ENCODE measurements at regions not wholly inside any gene's neighbourhood (a gene's known extent, or its start where the extent isn't known, plus 50 kb on each side); places are given as distances from the start of the nearest gene placed in this dataset.

DNA sequence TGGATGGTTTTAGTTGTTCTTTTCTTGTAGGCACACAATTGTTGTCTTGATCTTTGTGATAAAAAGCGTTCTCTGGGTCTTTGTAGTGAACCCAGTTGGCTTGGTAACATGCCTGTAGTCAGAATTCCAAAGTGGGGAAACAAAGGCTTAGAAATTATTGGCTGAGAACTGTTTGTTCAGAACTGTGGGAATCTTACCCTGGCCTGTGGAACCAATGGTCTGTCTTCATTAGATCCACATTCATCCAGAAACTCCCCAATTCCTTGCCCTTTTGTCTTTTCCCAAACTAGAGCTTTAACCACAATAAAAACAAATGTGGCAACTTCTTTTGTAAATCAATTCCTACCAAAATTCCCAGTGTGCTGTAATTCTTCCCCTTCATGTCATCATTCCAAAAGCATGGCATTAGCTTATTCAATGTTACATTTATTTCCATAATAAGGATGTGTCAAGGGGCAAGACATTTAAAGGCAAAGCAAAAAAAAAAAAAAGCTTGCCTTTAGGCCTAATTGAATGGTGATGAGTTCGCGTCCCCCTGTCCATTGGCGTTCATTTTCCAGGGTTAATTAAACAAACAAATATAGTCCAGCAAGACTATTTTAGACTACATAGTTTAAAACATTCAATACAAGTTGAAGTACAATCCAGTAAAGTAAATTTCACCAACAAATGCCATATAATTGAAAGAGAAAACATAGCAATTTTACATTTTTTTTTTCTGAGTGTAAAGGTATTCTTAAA is 249.8 kb upstream of the ZNF608 start:
- DNase-seq (ENCODE audit: insufficient read length, low spot score) = no peak
- no peak for FAIRE-seq

DNA sequence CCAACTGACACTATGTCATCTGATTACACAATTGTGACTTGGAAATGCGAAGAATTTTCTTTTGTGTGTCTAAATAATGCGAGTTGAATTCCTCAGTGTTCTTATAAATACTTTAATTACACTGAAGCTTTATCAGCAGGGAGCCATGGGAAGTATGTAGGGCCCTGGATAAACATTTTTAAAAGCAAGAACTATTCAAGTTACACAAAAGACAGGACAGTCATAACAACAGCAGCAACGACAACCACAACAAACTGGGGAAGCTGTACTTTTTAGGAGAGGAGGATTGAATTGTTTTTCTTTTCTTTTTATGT is 250.3 kb upstream of the ZNF608 start:
- FAIRE-seq = no peak
- no peak for DNase-seq (ENCODE audit: insufficient read length, low spot score)

DNA sequence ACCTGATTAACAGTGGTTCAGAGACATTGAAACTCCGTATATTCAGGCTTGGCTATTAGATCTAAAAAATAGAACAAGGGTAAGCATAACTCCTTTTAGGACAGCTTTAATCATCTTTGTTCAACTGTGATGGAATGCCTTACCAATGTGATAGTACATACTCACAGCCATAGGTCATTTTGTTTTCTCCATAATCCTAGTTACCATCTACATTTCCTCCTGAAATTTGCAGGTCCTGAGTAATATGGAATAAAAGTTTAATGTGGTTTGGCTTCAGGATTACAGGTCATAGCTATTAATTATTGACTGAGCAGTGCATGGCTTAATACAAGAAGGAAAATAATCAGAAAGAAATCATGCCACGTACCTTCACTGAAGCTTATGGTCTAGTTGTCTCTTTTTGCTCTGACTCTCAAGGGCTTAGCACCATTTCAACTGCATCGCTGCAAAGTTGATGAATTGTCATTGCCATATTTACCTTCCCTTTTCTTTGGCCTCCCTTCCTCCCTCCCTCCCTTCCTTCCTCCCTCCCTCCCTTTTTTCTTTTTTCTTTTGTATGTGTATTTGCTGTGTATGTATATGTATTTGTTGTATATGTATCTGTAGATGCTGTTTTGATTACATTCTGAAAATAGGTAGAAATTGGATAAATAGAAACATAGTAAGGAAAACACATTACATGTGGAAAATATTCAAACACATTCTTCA is 250.9 kb upstream of the ZNF608 start:
- FAIRE-seq (no peak), DNase-seq (ENCODE audit: insufficient read length, low spot score) (no peak)

DNA sequence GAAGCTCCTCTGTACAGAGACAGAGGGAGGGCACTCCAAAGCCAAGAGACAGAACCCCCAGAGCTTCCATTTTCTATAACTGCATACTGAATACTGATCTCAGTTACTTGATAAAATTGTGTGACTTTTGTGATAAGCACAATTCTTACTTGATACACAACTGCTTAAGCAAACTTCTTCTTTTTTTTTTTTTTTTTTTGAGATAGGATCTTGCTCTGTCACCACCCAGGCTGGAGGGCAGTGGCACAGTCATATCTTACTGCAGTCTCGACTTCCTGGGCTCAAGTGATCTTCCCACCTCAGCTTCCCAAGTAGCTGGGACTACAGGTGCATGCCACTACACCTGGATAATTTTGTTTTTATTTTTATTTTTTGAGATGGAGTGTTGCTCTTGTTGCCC is 252.1 kb upstream of the ZNF608 start:
- no peak for FAIRE-seq

DNA sequence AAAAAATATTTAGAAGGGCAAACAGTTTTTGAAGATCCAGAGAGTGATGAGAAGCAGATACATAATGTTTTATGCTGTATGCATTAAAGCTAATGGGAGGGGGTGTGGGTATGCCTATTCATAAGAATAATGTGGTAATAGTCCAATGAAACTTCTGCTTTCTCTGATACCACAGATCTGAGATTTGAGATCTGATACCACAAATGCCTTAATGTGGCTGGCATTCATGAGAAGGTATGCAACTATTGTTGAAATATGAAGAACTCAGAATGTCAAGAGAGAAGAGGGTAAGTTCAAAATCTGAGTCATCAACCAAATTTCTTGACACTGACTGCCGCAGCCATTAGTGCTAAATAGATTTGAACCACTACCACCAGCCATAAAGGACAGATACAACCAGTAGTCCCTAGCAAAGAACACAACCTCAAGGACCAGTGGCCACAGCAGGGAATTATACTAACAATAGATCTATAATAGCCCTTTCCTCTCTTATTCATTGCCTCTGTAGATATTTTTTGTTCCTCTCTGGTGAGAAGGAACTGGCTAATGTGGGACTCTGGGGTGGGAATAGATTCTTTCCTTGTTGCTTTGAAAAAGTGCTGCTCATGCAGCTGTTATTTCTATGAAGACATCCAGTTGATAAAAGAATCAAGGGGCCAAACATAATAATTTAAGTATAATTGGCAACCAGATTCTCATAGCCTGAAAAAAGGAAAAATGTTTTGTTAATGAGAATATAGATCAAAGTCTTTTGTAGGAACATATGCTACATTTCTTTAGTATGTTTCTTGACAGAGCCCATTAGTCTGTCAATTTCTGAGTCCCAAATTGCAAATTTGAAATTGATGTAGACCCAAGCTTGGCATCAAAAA is 256.5 kb upstream of the ZNF608 start:
- FAIRE-seq (no peak), DNase-seq (ENCODE audit: insufficient read length, low spot score) (no peak)

More for the DNA sequence above, 252.1 kb upstream of the ZNF608 start:
- no peak for DNase-seq (ENCODE audit: insufficient read length, low spot score)

DNA sequence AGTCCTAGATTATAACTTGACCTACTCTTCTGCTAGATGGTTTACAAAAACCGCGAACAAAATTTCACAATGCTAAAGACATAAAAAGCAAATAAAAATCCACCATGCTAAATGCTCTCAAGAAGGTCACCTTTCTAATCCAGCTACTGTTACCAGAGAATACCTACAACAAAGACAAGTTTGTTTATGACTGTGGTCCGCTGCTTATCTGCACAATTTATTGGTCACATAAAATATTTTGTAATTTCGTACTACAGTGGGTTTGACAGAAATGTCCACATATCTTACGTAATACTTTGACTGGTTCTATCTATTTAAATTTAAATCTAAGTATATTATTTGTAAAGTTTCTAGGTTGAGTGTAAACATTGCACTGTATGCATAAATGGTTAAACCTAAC is 257.6 kb upstream of the ZNF608 start:
- no peak for FAIRE-seq
- no peak for DNase-seq (ENCODE audit: insufficient read length, low spot score)

DNA sequence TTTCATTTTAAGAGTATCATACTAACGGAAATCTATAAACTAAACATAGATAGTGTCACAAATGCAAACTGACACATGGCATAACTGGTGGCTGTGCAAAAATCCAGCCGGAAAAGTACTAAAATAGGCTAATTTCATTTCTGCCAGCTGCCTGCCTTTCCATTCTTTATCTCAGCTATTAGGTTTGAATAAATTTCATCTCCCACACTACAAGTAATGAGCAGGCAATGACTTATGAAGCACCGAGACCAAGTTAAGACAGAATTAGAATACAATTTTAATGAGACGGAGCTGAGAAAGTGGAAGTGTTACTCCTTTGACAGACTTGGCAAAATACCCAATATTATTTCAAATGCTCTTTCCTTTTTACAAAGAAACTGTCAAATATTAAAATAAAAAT is 258.8 kb upstream of the ZNF608 start:
- FAIRE-seq = no peak
- no peak for DNase-seq (ENCODE audit: insufficient read length, low spot score)

DNA sequence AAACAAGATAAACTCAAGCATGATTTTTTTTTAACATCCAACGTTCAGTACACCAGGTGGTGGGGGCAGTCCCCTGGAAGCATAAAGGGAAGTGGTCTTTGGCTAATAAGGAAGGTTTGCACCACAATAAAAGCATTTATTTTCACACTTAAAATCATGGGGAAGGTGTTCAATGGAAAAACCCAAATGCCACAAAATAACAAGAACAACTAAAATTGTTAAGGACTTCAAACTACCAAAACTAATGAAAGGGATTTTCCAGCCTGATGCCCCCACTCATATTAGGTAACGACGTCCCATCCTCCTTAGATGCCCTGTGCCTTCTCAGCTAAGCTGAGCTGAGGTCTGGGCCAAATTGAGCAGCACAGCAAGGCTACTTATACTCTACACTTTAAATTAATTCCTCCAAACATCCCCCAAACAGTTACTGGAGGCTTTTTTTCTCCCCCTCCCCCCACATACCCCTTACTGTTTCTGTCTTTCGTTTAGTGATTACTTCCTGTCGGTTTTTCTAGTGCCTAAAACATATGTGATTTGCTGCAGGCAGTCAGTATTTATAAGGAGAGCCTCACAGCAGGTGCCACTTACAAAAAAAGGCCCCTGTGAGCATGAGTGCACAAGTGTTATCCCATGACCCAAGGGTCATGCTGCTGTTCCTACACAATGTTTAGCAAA is 259.7 kb upstream of the ZNF608 start:
- FAIRE-seq (no peak), DNase-seq (ENCODE audit: insufficient read length, low spot score) (no peak)

DNA sequence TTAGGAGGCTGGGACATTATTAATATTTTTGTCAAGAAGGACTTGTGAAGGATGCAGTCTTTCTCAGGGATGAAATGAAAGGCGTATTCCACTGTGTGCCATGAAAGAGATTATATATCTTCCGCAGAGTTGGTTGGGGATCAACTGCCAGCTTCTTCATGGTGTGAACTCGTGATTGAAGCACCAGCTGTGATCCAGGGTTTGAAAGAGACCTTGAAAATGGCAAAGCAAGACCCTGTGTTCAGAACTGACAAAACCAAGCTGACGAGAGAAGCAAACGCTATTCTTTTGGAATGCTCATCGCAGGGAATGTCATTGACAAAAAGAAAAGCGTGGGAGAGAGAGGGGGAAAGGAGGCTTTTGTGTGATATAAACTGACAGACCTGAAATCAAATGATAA is 263.9 kb upstream of the ZNF608 start:
- no peak for DNase-seq (ENCODE audit: insufficient read length, low spot score)
- no peak for FAIRE-seq

DNA sequence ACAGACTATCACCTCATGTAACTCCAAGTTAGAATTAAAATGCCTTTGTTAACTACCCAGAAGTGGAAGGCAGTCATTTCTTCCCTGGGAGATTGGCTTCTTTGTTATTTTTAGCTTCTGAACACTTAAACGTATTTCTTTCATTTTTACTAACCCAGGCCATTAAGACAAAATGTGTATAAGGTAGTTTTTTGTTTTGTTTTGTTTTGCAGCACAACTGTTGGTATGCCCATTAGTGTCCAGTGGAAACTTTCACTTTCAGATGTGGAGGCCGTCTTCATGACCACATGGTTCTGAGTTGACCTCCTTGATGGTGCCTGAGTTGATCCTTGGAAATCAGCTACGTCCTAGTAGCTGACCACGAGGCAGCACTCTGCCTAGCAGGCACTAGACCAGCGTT is 264.6 kb upstream of the ZNF608 start:
- no peak for FAIRE-seq
- no peak for DNase-seq (ENCODE audit: insufficient read length, low spot score)

DNA sequence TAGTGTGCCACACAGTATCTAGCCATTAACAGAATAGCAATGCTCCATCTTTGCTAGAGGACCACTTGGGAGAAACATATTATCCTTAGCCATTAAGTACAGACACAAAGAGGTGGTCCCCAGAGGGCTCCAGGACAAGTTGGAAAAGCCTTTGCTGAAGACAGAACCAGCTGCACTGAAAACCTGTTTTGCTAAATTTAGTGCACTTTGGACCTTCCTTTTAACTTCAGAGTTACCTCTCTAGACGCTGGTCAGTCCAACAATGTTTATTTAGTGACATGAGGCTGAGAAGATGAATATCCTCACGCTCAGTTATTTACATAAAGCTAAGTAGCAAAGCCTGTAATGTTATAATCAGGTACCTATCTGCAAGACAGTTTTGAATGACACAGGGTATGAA is 265.0 kb upstream of the ZNF608 start:
- DNase-seq (ENCODE audit: insufficient read length, low spot score) (no peak), FAIRE-seq (no peak)

DNA sequence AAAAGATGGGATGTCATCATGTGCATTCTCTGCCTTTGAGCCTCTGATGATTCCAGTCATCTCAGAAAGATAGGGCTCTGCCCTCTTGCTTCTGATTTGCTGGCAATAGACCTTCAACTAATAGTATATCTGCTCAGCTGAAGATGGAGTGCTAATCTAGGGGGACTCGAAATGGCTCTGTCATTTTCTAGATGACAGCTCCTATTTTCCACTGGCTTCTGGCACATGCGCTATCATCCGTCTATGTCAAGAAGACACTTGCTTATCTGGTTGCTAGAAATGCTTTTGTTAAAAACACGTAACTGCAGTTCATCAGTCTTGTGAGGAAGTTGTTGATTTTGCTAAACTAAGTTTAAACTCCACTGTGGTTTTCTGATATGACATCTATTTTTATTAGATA is 265.5 kb upstream of the ZNF608 start:
- FAIRE-seq (no peak), DNase-seq (ENCODE audit: insufficient read length, low spot score) (no peak)

DNA sequence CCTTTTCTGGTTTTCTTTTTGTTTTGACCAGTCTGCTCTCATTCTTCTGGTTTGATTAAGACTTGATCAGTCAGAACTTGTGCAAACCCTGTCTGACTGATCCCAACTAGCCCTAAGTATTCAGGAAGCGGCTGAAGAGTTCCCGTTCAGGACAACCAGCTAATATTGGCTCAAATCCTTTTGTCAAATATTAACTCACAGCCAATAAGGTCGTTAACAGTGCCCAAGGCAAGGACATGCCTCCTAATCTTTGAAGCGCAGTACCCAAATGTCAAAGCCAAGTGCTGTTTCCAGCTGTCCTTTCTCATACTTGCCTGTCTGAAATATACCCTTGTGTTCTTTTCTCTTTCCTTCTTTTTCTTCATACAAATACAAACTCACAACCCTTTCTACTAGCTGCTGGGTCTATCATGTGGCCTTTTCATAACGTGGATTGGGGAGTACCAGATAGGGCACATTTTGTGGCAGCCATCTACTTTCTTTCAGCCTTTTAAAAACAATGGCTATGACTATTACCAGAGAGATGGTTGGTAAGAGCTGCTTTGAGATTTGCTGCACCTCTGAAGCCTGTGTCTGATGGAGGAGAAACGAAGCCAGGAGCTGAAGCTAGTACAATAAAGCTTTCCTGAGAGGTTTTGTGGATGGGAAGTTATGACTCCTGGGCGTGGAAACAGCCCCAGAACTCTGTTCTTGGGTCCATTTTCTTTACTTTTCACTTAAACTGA is 266.4 kb upstream of the ZNF608 start:
- FAIRE-seq = peak; percentile 16
- no peak for DNase-seq (ENCODE audit: insufficient read length, low spot score)

DNA sequence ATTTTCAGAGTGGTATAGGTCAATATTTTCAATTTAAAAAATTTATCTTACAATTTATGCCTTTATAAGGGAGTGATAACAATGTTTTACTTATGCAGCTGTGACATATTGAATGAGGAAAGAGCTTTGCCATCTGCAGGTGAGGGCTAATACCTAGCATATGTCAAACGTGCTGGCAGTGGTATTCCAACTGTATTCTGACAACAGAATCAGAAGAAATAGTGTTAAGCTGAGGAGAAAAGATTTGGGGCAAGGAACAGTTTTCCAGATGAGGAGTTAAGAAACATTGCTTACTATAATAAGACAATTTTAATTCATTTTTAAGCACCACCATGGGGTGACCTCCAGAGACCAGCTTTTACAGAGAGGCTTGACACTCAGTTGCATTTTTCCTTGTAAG is 267.8 kb upstream of the ZNF608 start:
- DNase-seq (ENCODE audit: insufficient read length, low spot score) (no peak), FAIRE-seq (no peak)

DNA sequence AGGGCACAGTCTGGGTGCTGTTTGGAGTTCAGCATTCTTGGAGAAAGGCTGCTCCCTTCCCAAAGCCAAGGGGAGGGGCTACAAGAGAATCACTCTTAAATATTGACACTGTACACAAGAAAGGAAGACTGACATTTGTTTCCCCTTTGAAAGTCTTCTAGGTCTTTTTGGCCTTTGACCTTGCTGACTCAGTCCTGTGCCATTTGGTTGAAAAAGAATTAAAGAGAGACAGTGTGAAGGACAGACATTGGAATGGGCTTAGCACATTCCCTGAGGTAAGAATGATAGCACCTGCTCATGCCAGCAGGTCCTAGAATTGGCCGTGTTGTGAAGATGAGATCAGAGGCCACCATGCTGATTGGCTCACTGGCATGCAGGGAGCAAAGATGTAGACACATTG is 271.4 kb upstream of the ZNF608 start:
- DNase-seq (ENCODE audit: insufficient read length, low spot score) = no peak
- no peak for FAIRE-seq

DNA sequence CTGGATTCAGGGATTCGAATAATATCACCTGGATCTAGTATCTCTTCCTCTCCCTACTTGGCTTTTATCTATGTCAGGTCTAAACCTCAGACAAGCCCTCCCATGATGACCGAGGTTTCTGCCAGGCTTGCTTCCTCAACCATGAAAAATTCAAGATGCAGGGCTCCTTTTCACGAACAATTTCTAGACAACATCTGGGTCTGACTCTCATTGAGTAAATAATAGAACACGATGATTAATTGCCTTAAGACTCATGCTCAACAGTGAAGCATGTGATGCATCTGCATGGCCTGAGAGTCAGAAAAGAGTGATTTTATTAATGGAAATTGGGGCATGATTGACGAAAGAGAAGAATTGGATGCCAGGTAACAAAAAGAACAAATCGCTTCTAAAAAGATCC is 277.2 kb upstream of the ZNF608 start:
- no peak for DNase-seq (ENCODE audit: insufficient read length, low spot score)
- no peak for FAIRE-seq

DNA sequence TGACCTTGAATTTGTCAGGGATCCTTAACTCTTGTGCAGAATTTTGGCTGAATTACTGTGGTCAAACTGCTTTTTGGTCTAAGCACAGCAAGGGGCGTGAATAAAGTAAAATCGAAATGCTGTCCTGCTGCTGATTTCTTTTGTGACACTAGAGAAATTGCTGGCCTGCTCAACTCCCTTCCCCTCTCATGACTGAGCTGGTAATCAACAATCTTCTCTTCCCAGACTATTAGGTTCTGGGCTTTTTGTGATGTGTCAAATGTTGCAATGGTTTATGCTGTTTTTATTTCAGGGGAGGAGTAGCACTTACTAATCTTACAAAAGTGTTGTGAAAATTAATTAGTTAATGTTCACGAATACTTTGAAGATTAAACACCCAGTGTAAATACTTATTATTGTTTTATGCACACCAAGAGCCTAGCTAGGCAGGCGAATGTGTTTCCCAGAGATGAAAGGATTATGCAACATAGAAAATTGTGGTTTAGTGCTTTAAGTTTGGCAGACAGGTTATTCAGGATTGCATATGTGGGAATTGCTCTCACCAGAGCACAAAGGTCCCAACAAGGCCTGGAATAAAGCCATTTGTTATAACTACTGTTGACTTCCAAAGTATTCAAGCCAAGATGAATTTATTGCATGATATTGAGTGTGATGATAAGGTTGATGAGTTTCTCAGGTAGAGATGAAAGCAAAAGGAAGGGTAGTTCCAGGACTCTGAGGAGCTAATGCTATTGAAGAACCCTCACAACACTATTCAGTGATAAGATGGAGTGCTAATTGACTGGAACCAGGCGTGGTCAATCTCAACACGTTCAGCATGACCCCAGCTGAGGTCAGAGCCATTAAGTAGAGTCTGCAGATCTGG is 280.7 kb upstream of the ZNF608 start:
- DNase-seq (ENCODE audit: insufficient read length, low spot score) (no peak), FAIRE-seq (no peak)

DNA sequence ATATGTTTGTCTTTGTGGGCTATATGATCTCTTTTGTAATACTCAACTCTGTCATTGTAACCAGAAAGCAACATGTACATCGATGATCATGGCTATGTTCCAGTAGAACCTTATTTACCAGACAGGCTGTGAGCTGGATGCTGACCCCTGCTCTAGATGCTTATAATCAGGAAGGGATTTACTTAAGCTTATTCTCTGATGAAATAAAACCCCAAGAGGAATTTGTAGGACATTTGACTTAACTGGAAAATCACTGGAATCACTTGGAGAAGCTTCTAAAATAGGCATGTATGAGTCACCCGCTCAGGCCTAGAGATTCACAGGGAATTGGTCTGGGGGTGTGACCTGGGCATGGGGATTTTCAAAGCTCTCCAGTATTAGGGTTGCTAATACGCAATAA is 285.8 kb upstream of the ZNF608 start:
- DNase-seq (ENCODE audit: insufficient read length, low spot score) (no peak), FAIRE-seq (no peak)

DNA sequence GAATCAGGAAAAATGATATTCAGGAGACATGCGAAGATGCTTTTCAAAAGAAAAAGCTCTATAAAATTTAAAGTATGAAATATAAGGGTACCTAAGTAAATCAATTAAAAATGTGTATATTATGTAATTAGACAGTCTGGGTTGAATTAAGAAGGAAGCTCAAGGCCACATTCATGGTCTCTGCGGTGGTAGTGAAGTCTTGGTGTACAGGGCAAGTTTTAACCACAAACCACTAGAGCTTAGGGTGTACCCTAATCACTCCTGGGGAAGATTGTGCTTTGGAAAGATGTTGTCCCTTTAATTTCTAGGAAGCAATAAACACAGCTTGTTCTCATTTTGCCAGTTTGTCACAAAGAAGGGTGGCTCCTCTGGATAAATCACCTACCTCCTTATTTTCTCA is 287.2 kb upstream of the ZNF608 start:
- FAIRE-seq = no peak

DNA sequence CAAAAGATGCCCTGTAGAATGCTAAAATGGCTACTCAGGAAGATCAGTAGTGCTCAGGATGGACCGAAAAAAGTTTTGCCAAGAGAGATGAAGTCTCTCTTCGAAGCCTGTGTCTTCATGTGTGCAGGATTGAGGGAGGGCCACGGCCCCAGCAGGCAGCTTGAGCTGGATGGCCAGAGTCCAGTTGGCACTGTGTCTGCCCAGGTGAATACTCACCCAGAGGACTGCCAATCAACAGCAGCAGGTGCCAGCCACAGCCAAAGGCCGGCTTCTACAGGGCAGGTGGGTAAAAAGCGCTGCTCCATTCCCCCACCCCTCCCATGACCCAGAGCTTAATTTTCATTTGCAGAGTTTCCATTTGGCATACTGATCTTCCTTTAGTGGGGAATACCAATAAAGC is 287.9 kb upstream of the ZNF608 start:
- FAIRE-seq (no peak), DNase-seq (ENCODE audit: insufficient read length, low spot score) (no peak)

More for the DNA sequence above, 287.2 kb upstream of the ZNF608 start:
- no peak for DNase-seq (ENCODE audit: insufficient read length, low spot score)
